HepG2 (cell line): ENCODE measurements at regions not wholly inside any gene's neighbourhood (a gene's known extent, or its start where the extent isn't known, plus 50 kb on each side); places are given as distances from the start of the nearest gene placed in this dataset.

Experiments
- ATAC-seq: fragments of 200-7000 bp; cut with Tn5 transposase; 3 replicates; pipeline ENCODE4 v1.9.1; 2020; ENCODE audit warnings: mild to moderate bottlenecking, moderate library complexity
- BruUV-seq: library from RNA; stranded (reverse); fragments of 400-500 nt; replicated peaks from 2 replicates; lab custom pipeline; 2021; lab: Mats Ljungman, UMichigan
- CTCF ChIA-PET: fragments of 300-600 bp; formaldehyde crosslinking; extraction: SDS; loops from one replicate; lab custom pipeline; 2021; ENCODE audit warnings: low total read pairs, inconsistent platforms, low intra/inter-chr PET ratio; lab: Yijun Ruan, JAX
- POLR2A ChIA-PET: fragments of 350-600 bp; sonication (Branson Sonifier 250); formaldehyde crosslinking; loops from one replicate; lab custom pipeline; 2020; ENCODE audit warnings: antibody characterized with exemption, inconsistent platforms; lab: Yijun Ruan, JAX
- DNase-seq: peaks from one replicate; pipeline ENCODE4 v3.0.0-alpha.2; 2015; ENCODE audit warnings: low spot score
- FAIRE-seq: peaks from 3 replicates; lab custom pipeline; 2011; peaks lifted over from hg19 to GRCh38; lab: Jason Lieb, UNC
- H2AFZ ChIP-seq: one replicate; pipeline ENCODE4 v1.6.1; 2011; ENCODE audit warnings: low read length, inconsistent platforms
- H3K27ac ChIP-seq: fragments of 300-600 bp; 3 replicates; pipeline ENCODE4 v1.8.0; 2011; ENCODE audit warnings: mixed run types, mild to moderate bottlenecking, mixed read lengths, low read length, inconsistent platforms; ENCODE audit not compliant: insufficient read depth; ENCODE audit errors: extremely low read length
- H3K27me3 ChIP-seq, 2 experiments: fragments of 200-600 bp in 1 of 2; 2 replicates in 1 of 2; 3 replicates in 1 of 2; pipeline versions ENCODE4 v1.6.0 to v1.8.0; 2011; ENCODE audit warnings: low read length in 2 of 2, mild to moderate bottlenecking in 2 of 2, moderate library complexity in 2 of 2, inconsistent platforms in 1 of 2; ENCODE audit not compliant: insufficient read depth in 2 of 2, control insufficient read depth in 1 of 2
- H3K36me3 ChIP-seq, 2 experiments: fragments of 200-600 bp in 1 of 2; replicated peaks in 1 of 2; 2 replicates in 1 of 2; 3 replicates in 1 of 2; pipeline versions ENCODE4 v1.5.1 to v1.8.0; 2011; ENCODE audit warnings: low read length in 2 of 2, inconsistent platforms in 1 of 2; ENCODE audit not compliant: insufficient read depth in 2 of 2, control insufficient read depth in 1 of 2
- H3K4me1 ChIP-seq: 2 replicates; pipeline ENCODE4 v1.5.1; 2012; ENCODE audit warnings: low read length, inconsistent platforms; ENCODE audit not compliant: insufficient read depth
- H3K4me2 ChIP-seq: 2 replicates; pipeline ENCODE4 v1.6.0; 2011; ENCODE audit warnings: low read depth, low read length, inconsistent platforms
- H3K4me3 ChIP-seq, 3 experiments: fragments of 200-600 bp in 1 of 3; sonication (generic), shearing (Covaris generic) in 1 of 3; replicated peaks in 1 of 3; 2 replicates each; pipeline ENCODE4 v1.5.1; 2011 to 2016; ENCODE audit warnings: low read length in 3 of 3, inconsistent platforms in 2 of 3, low read depth in 2 of 3, mild to moderate bottlenecking in 2 of 3, control low read depth in 1 of 3, mixed read lengths in 1 of 3; ENCODE audit not compliant: insufficient read depth in 1 of 3
- H3K79me2 ChIP-seq: one replicate; pipeline ENCODE4 v1.6.1; 2011; ENCODE audit warnings: low read length, inconsistent platforms; ENCODE audit not compliant: insufficient read depth
- H3K9ac ChIP-seq: 2 replicates; pipeline ENCODE4 v1.6.0; 2011; ENCODE audit warnings: mild to moderate bottlenecking, low read depth, low read length, inconsistent platforms; ENCODE audit not compliant: insufficient read depth
- H3K9me3 ChIP-seq: 2 replicates; pipeline ENCODE4 v1.5.1; 2012; ENCODE audit warnings: mild to moderate bottlenecking, low read length
- H4K20me1 ChIP-seq: 2 replicates; pipeline ENCODE4 v1.6.0; 2011; ENCODE audit warnings: inconsistent platforms, mild to moderate bottlenecking, low read length, moderate library complexity; ENCODE audit not compliant: insufficient read depth
- ATF6 ChIP-seq: sonication (generic); formaldehyde crosslinking; conservative IDR thresholded peaks from 2 replicates; pipeline ENCODE4 v1.4.0; 2020; ENCODE audit warnings: missing genetic modification reagents
- ERF ChIP-seq: IDR thresholded peaks from 2 replicates; pipeline ENCODE4 v1.6.1; 2018; ENCODE audit warnings: missing biosample characterization, missing genetic modification reagents
- HMG20A ChIP-seq: IDR thresholded peaks from 2 replicates; pipeline ENCODE4 v1.6.1; 2016; ENCODE audit warnings: borderline replicate concordance
- MAX ChIP-seq: IDR thresholded peaks from 2 replicates; pipeline ENCODE4 v1.6.1; 2012; ENCODE audit warnings: inconsistent platforms
- MIER2 ChIP-seq: IDR thresholded peaks from 2 replicates; pipeline ENCODE4 v1.6.1; 2016; ENCODE audit warnings: missing biosample characterization, missing genetic modification reagents
- MLX ChIP-seq: IDR thresholded peaks from 2 replicates; pipeline ENCODE4 v1.6.1; 2016
- MYNN ChIP-seq: sonication (generic); formaldehyde crosslinking; IDR thresholded peaks from 2 replicates; pipeline ENCODE4 v1.4.0; 2020; ENCODE audit warnings: mild to moderate bottlenecking, low read depth, missing genetic modification reagents
- NAIF1 ChIP-seq: sonication (generic); formaldehyde crosslinking; IDR thresholded peaks from 2 replicates; pipeline ENCODE4 v1.5.0; 2020; ENCODE audit warnings: mild to moderate bottlenecking, missing genetic modification reagents, borderline replicate concordance
- PAWR ChIP-seq: sonication (generic); formaldehyde crosslinking; IDR thresholded peaks from 2 replicates; pipeline ENCODE4 v1.4.0; 2020; ENCODE audit warnings: missing genetic modification reagents, mild to moderate bottlenecking, borderline replicate concordance
- PAXIP1 ChIP-seq: sonication (generic); formaldehyde crosslinking; conservative IDR thresholded peaks from 2 replicates; pipeline ENCODE4 v1.4.0; 2020; ENCODE audit warnings: mild to moderate bottlenecking, missing genetic modification reagents, moderate library complexity
- RNF2 ChIP-seq: fragments of 450-650 bp; conservative IDR thresholded peaks from 2 replicates; pipeline ENCODE4 v1.6.1; 2016; ENCODE audit warnings: low read depth
- RORA ChIP-seq: sonication (generic); formaldehyde crosslinking; IDR thresholded peaks from 2 replicates; pipeline ENCODE4 v1.5.0; 2020; ENCODE audit warnings: mild to moderate bottlenecking, missing genetic modification reagents, moderate library complexity
- ZFAT ChIP-seq: sonication (generic); formaldehyde crosslinking; conservative IDR thresholded peaks from 2 replicates; pipeline ENCODE4 v1.8.1; 2023; ENCODE audit warnings: missing genetic modification reagents, inconsistent platforms
- ZNF276 ChIP-seq: sonication (generic); formaldehyde crosslinking; IDR thresholded peaks from 2 replicates; pipeline ENCODE4 v1.4.0; 2020; ENCODE audit warnings: mild to moderate bottlenecking, low read depth, missing genetic modification reagents
- ZNF329 ChIP-seq: sonication (generic); formaldehyde crosslinking; IDR thresholded peaks from 2 replicates; pipeline ENCODE4 v1.9.0; 2021; ENCODE audit warnings: low read depth, mild to moderate bottlenecking, missing genetic modification reagents
- ZNF34 ChIP-seq: sonication (generic); formaldehyde crosslinking; IDR thresholded peaks from 2 replicates; pipeline ENCODE4 v1.4.0; 2020; ENCODE audit warnings: mild to moderate bottlenecking, missing genetic modification reagents, borderline replicate concordance
- ZNF674 ChIP-seq: sonication (generic); formaldehyde crosslinking; IDR thresholded peaks from 2 replicates; pipeline ENCODE4 v1.5.0; 2020; ENCODE audit warnings: low read depth, mild to moderate bottlenecking, missing genetic modification reagents
- WGBS: methylation state at CpG from one replicate; pipeline ENCODE4 v1.1.6; 2017; ENCODE audit warnings: low lambda C conversion rate; 5-methylcytosine and 5-hydroxymethylcytosine counted together
- in situ Hi-C: cut with HindIII; loops from 2 replicates; pipeline ENCODE4 v1.10.0; 2017; ENCODE audit warnings: low pct_unique_long_range_greater_than_20kb; ENCODE audit not compliant: extremely low pct_ligation_motif_present
- intact Hi-C: fragments of 100-400 bp; cut with micrococcal nuclease; formaldehyde crosslinking; loops from one replicate; pipeline ENCODE4 v1.10.0; 2022; ENCODE audit not compliant: unreplicated experiment

GRCh38 chr2:150981826-150982225 is 279.8 kb downstream of the RBM43 start (continued):
- no peak for TF ChIP-seq RNF2
- TF ChIP-seq PAXIP1, result no peak
- TF ChIP-seq NAIF1 (CRISPR knock-in tag), result no peak
- TF ChIP-seq ZNF674 (CRISPR knock-in tag), result no peak
- no peak for TF ChIP-seq ZNF34 (CRISPR knock-in tag)

- no peak overlapping the region for H2AFZ ChIP-seq
- no peak overlapping the region for H3K4me3 ChIP-seq
- no peaks in the 10 kb centered on the region for H3K4me1 ChIP-seq
- H3K27me3 ChIP-seq, result no peaks in the 10 kb centered on the region
- no peaks in the 10 kb centered on the region for H4K20me1 ChIP-seq
- no peak for FAIRE-seq
- H3K36me3 ChIP-seq, result no peaks in the 10 kb centered on the region
- no peak for ATAC-seq
- WGBS, result 27% methylated on average over 3 of the region's 3 CpGs
- no peak overlapping the region for H3K27ac ChIP-seq
- in situ Hi-C loops (no loop called here), intact Hi-C loops (no loop called here)
- no peaks in the 10 kb centered on the region for H3K79me2 ChIP-seq
- CTCF ChIA-PET, result no interaction called here
- POLR2A ChIA-PET, result no interaction called here
- H3K9ac ChIP-seq, result no peak overlapping the region
- H3K9me3 ChIP-seq, result no peaks in the 10 kb centered on the region
- no peak overlapping the region for H3K4me2 ChIP-seq
- no TSS peak for BruUV-seq
- DNase-seq, result no peak
- no peak for TF ChIP-seq MIER2 (CRISPR knock-in tag)
- no peak for TF ChIP-seq MYNN (CRISPR knock-in tag)
- no peak for TF ChIP-seq MAX
- TF ChIP-seq PAWR (CRISPR knock-in tag), result no peak
- TF ChIP-seq RORA (CRISPR knock-in tag), result no peak
- no peak for TF ChIP-seq ZFAT
- TF ChIP-seq MLX (CRISPR knock-in tag), result no peak
- no peak for TF ChIP-seq ERF (CRISPR knock-in tag)
- no peak for TF ChIP-seq HMG20A (CRISPR knock-in tag)
- TF ChIP-seq ATF6, result no peak
- no peak for TF ChIP-seq ZNF329
- TF ChIP-seq ZNF276 (CRISPR knock-in tag), result no peak
These were observed 283.6 kb downstream of the RBM43 start for GRCh38 chr2:150978053-150978452.
